NCI-H524 treated with DMSO at 0.1 percent for 48 hours (cell line): ENCODE measurements at regions not wholly inside any gene's neighbourhood (a gene's known extent, or its start where the extent isn't known, plus 50 kb on each side); places are given as distances from the start of the nearest gene placed in this dataset.
"Not testable (repeated sequence)": the region's sequence is repeated elsewhere in the genome, so short reads cannot be mapped to it uniquely, and the experiment has no call there.

Experiments
- DNase-seq: peaks from one replicate; lab custom pipeline; 2025; lab: John Stamatoyannopoulos, UW

- no peak for DNase-seq
These were observed 54.7 kb upstream of the NRIP1 start for GRCh38 chr21:15119486-15119885.

- no peak for DNase-seq
These were observed 56.4 kb upstream of the NRIP1 start for GRCh38 chr21:15121097-15121654.

- DNase-seq: no peak
These were observed 56.9 kb upstream of the NRIP1 start for GRCh38 chr21:15121655-15122120.

- DNase-seq: no peak
These were observed 57.4 kb upstream of the NRIP1 start for GRCh38 chr21:15122241-15122640.

- no peak for DNase-seq
These were observed 59.9 kb upstream of the NRIP1 start for GRCh38 chr21:15124731-15125130.

GRCh38 chr21:15126948-15127347 is 62.1 kb upstream of the NRIP1 start:
- DNase-seq: no peak

- no peak for DNase-seq
These were observed 62.6 kb upstream of the NRIP1 start for GRCh38 chr21:15127437-15127836.

- no peak for DNase-seq
These were observed 63.5 kb upstream of the NRIP1 start for GRCh38 chr21:15128267-15128666.

- not testable (repeated sequence) for DNase-seq
These were observed 63.9 kb upstream of the NRIP1 start for GRCh38 chr21:15128714-15129113.

- DNase-seq: no peak
These were observed 65.5 kb upstream of the NRIP1 start for GRCh38 chr21:15130326-15130725.

GRCh38 chr21:15130751-15131150 is 66.0 kb upstream of the NRIP1 start:
- no peak for DNase-seq

GRCh38 chr21:15132781-15133180 is 68.0 kb upstream of the NRIP1 start:
- DNase-seq: no peak

GRCh38 chr21:15134701-15135470 is 70.1 kb upstream of the NRIP1 start:
- no peak for DNase-seq

- no peak for DNase-seq
These were observed 71.2 kb upstream of the NRIP1 start for GRCh38 chr21:15135867-15136629.

- DNase-seq: peak; percentile 79
These were observed 73.7 kb upstream of the NRIP1 start for GRCh38 chr21:15138490-15138889.

- DNase-seq: no peak
These were observed 75.1 kb upstream of the NRIP1 start for GRCh38 chr21:15139898-15140297.

- peak; percentile 76 for DNase-seq
These were observed 75.7 kb upstream of the NRIP1 start for GRCh38 chr21:15140321-15141019.

GRCh38 chr21:15141261-15141970 is 76.6 kb upstream of the NRIP1 start:
- DNase-seq: peak; percentile 39

GRCh38 chr21:15144026-15144425 is 79.2 kb upstream of the NRIP1 start:
- no peak for DNase-seq

GRCh38 chr21:15148437-15148836 is 83.6 kb upstream of the NRIP1 start:
- no peak for DNase-seq

GRCh38 chr21:15149600-15150224 is 84.9 kb upstream of the NRIP1 start:
- DNase-seq: no peak
